ENCODE measurements at regions not wholly inside any gene's neighbourhood (a gene's known extent, or its start where the extent isn't known, plus 50 kb on each side); places are given as distances from the start of the nearest gene placed in this dataset.

DNA sequence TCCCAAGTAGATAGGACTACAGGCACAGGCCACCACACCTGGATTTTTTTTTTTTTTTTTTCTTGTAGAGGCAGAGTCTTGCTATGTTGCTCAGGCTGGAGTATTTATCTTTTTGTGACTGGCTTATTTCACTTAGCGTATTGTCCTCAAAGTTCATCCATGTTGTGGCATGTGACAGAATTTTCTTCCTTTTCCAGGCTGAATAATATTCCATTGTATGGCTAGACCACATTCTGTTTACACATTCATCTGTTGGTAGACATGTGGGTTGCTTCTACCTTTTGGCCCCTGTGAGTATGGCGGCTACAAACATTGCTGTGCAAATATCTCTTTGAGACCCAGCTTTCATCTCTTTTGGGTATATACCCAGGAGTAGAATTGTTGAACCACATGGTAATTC, 160.2 kb upstream of the SMAD3 start:
- no peak for TF ChIP-seq YY1 (IDR thresholded peaks at IDR 0.05; ENCODE audit: low read depth)
- TF ChIP-seq, protein P1, sequence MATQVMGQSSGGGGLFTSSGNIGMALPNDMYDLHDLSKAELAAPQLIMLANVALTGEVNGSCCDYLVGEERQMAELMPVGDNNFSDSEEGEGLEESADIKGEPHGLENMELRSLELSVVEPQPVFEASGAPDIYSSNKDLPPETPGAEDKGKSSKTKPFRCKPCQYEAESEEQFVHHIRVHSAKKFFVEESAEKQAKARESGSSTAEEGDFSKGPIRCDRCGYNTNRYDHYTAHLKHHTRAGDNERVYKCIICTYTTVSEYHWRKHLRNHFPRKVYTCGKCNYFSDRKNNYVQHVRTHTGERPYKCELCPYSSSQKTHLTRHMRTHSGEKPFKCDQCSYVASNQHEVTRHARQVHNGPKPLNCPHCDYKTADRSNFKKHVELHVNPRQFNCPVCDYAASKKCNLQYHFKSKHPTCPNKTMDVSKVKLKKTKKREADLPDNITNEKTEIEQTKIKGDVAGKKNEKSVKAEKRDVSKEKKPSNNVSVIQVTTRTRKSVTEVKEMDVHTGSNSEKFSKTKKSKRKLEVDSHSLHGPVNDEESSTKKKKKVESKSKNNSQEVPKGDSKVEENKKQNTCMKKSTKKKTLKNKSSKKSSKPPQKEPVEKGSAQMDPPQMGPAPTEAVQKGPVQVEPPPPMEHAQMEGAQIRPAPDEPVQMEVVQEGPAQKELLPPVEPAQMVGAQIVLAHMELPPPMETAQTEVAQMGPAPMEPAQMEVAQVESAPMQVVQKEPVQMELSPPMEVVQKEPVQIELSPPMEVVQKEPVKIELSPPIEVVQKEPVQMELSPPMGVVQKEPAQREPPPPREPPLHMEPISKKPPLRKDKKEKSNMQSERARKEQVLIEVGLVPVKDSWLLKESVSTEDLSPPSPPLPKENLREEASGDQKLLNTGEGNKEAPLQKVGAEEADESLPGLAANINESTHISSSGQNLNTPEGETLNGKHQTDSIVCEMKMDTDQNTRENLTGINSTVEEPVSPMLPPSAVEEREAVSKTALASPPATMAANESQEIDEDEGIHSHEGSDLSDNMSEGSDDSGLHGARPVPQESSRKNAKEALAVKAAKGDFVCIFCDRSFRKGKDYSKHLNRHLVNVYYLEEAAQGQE (IDR thresholded peaks at IDR 0.05; ENCODE audit: low read depth), result no peak
- no peak for TF ChIP-seq FOXM1 (IDR thresholded peaks at IDR 0.05; ENCODE audit: borderline replicate concordance, low read depth)
- no peak for TF ChIP-seq CREB1 (IDR thresholded peaks at IDR 0.05; ENCODE audit: low read depth)
- TF ChIP-seq, protein P2, sequence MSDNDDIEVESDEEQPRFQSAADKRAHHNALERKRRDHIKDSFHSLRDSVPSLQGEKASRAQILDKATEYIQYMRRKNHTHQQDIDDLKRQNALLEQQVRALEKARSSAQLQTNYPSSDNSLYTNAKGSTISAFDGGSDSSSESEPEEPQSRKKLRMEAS (IDR thresholded peaks at IDR 0.05), result no peak
- no peak for TF ChIP-seq NFIC (IDR thresholded peaks at IDR 0.05)
- no peak for TF ChIP-seq TEAD4 (IDR thresholded peaks at IDR 0.05)
- no peak for TF ChIP-seq EP300 (IDR thresholded peaks at IDR 0.05; ENCODE audit: borderline replicate concordance)
- no peak for TF ChIP-seq TAF1 (IDR thresholded peaks at IDR 0.05; ENCODE audit: low read depth)
- TF ChIP-seq, protein P3, sequence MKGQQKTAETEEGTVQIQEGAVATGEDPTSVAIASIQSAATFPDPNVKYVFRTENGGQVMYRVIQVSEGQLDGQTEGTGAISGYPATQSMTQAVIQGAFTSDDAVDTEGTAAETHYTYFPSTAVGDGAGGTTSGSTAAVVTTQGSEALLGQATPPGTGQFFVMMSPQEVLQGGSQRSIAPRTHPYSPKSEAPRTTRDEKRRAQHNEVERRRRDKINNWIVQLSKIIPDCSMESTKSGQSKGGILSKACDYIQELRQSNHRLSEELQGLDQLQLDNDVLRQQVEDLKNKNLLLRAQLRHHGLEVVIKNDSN (IDR thresholded peaks at IDR 0.05), result no peak
- no peak for TF ChIP-seq EGR1 (IDR thresholded peaks at IDR 0.05)
- TF ChIP-seq CEBPB (IDR thresholded peaks at IDR 0.05), result no peak

DNA sequence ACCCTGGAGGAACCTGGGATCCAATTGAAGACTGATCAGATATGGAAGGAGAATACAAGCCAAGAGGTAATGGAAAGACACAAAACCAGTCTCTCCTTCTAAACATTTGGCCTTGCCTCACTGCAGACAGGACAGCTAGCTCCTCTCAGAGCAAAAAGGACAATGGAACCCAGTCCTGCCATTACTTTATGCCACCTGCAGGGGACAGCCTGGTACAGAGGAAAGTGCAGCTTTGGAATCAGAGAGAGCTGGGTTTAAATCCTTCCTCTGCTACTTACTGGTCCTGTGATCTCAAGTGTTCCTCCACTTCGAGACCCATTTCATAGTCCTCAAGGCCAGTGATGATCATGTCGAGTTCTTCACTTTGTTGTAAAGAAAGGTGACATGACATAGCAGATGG, 159.4 kb upstream of the SMAD3 start:
- peak; percentile 44 for TF ChIP-seq RAD21 (IDR thresholded peaks at IDR 0.05; ENCODE audit: low read depth)
- no peak for TF ChIP-seq CEBPB (IDR thresholded peaks at IDR 0.05)

DNA sequence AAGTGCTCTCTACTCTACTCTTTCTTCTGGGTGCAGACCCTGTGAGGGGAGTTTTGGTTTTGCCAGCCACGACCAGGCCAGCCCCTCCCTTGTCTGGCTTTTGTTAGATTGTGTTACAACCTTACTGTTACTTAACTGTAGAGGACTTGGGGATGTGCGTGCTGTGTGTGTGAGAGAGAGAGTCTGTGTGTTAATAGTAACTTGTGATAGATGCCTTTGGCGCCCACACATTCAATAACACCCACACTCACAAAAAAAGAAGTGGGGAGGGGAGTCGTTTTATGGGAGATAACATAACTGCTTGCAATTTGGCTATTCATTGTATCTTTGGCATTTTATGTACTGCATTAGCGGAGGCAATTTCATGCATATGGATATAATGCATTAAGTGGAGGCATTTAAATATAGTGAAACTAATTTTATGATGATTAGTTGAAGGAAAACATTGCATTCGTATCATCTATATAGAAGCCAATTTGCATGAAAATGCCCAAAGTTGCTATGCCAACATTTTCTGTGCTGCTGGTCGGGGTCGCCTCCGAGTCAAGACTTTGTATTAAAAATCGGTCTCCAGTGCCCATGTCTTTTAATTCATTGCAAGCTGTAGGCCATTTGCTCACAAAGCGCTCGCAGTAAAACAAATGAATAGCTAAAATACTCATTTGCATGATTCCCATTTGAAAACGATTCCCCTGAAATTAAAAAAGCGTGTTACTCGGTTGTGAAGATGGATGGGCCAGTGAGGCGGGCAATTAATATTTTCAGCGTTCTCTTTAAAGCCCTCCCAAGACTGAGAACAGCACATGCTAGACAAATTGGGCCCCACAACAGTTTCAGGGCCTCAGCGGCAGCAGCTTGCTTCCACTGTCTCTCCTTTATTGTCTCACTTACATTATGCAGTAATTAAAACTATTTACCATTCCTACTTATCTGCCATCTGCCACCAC, 158.5 kb upstream of the SMAD3 start:
- TF ChIP-seq EP300 (IDR thresholded peaks at IDR 0.05; ENCODE audit: borderline replicate concordance), result no peak
- TF ChIP-seq YY1 (IDR thresholded peaks at IDR 0.05; ENCODE audit: low read depth), result no peak

DNA sequence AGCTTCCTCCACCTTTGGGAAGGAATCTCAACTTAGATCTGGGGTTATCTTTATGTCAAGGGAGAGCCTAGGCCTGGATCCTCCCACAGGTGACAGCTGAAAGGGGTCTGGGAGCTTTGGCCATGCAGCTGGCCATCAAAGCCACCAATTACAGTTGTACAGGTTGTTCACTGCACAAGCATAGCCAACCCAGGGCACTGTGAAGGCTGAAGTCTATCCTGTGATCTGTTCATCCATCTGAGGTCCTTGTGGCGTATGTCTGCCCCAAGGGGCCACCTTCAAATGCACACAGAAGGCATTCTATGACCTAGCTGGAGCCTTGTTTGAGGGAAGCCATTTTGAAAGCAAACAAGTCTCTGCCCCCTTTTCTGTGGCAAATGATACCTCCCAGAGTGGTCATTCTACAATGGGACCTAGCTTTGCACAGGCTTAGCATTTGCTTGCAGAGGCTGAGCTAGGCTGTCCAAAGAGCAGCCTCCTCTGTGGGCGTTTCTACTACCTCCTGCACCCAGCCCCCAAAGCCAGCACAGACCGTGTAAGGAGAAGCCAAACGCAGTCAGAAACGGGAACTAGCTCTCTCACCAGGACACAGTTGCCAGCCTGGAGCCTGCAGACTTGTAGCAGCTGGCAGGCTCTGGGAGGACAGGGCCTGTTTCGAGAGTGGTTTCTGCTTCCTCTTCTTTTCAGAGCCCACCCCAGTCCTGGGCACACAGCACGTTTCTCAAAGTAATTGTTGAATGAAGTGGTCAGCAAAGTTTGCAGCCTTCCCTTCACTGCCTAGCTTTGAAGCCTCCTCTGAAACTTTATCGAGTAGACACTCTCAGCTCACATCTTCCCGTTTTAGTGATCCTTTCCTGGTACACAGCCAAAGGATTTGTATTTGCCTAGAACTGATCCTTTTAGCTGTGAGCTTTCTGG, 157.3 kb upstream of the SMAD3 start:
- no peak for TF ChIP-seq FOXM1 (IDR thresholded peaks at IDR 0.05; ENCODE audit: borderline replicate concordance, low read depth)
- TF ChIP-seq EGR1 (IDR thresholded peaks at IDR 0.05), result no peak
- no peak for TF ChIP-seq CREB1 (IDR thresholded peaks at IDR 0.05; ENCODE audit: low read depth)

DNA sequence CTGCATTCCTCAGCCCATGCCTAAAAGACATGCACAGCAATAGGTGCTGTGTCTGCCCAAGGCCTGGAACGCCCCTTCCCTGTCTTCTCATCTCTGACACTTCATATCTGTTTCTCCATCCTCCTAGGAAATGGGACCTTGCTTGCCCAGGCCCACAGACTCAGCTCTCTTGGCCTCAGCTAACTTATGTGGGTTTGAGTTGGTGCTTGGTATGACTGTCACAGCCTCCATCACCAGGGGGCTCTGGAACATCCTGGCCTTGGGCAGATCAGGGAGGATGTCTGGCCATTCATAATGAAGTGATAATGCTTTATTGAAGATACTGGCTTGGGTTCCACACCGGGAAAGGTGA, 156.7 kb upstream of the SMAD3 start:
- TF ChIP-seq, protein P1 (IDR thresholded peaks at IDR 0.05; ENCODE audit: low read depth), result no peak
- TF ChIP-seq RAD21 (IDR thresholded peaks at IDR 0.05; ENCODE audit: low read depth) (no peak), CEBPB (IDR thresholded peaks at IDR 0.05) (no peak), CREB1 (IDR thresholded peaks at IDR 0.05; ENCODE audit: low read depth) (no peak), NFIC (IDR thresholded peaks at IDR 0.05) (no peak), EP300 (IDR thresholded peaks at IDR 0.05; ENCODE audit: borderline replicate concordance) (no peak), TCF12 (IDR thresholded peaks at IDR 0.05; ENCODE audit: low read depth) (no peak), TEAD4 (IDR thresholded peaks at IDR 0.05) (no peak), ZBTB7A (IDR thresholded peaks at IDR 0.05; ENCODE audit: low read depth) (no peak), YY1 (IDR thresholded peaks at IDR 0.05; ENCODE audit: low read depth) (no peak), EGR1 (IDR thresholded peaks at IDR 0.05) (no peak)
- TF ChIP-seq, protein P2 (IDR thresholded peaks at IDR 0.05), result no peak

DNA sequence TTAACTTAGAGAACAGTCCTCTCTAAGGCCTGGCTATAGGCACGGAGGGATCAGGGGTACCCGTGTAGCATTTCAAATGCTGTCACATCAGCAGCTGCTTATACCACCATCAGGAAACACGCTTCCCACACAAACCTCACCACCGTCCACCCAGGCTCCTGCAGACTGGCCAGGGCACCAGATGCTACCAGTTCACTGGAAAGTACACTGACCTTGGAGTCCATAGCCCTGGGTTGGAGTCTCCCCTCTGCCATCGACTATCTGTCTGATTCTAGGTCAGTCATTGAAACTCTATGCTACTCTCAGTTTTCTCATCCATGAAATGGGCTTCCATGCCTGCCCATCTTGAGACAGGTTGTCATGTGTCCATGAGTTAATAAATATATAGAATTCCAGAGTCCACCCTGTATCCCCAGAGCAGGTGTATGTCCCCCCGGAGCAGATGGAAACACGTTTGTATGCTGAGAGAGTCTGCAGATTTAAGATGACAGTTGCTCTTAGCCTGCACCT, 156.0 kb upstream of the SMAD3 start:
- TF ChIP-seq TEAD4 (IDR thresholded peaks at IDR 0.05), result no peak
- TF ChIP-seq FOXM1 (IDR thresholded peaks at IDR 0.05; ENCODE audit: borderline replicate concordance, low read depth), result no peak
- no peak for TF ChIP-seq TAF1 (IDR thresholded peaks at IDR 0.05; ENCODE audit: low read depth)
